Type B pancreatic cell (in vitro differentiated cells): ENCODE measurements at regions not wholly inside any gene's neighbourhood (a gene's known extent, or its start where the extent isn't known, plus 50 kb on each side); places are given as distances from the start of the nearest gene placed in this dataset.

ENCODE experiments used
- DNase-seq: peaks from one replicate; pipeline ENCODE4 v3.0.0; 2021; ENCODE audit warnings: mixed read lengths; ENCODE audit not compliant: unreplicated experiment; ENCODE audit errors: extremely low spot score
- H3K27ac Mint-ChIP-seq: 2 replicates; pipeline ENCODE4 v1.8.0; 2021; ENCODE audit warnings: mild to moderate bottlenecking, mixed read lengths
- H3K27me3 Mint-ChIP-seq: 2 replicates; pipeline ENCODE4 v1.8.0; 2021; ENCODE audit warnings: mixed read lengths
- H3K36me3 Mint-ChIP-seq: 2 replicates; pipeline ENCODE4 v1.8.0; 2021; ENCODE audit warnings: mixed read lengths
- H3K4me1 Mint-ChIP-seq: one replicate; pipeline ENCODE4 v1.8.0; 2021; ENCODE audit warnings: mixed read lengths; ENCODE audit not compliant: unreplicated experiment
- H3K4me3 Mint-ChIP-seq: 2 replicates; pipeline ENCODE4 v1.8.0; 2021; ENCODE audit warnings: mild to moderate bottlenecking, mixed read lengths
- H3K9me3 Mint-ChIP-seq: 2 replicates; pipeline ENCODE4 v1.8.0; 2021; ENCODE audit warnings: mixed read lengths
- TF ChIP-seq, protein P1 (sequence below): fragments of 200-600 bp; sonication (generic); conservative IDR thresholded peaks from 2 replicates; pipeline ENCODE4 v1.5.0; 2021; ENCODE audit warnings: antibody characterized with exemption, mild to moderate bottlenecking

DNA sequence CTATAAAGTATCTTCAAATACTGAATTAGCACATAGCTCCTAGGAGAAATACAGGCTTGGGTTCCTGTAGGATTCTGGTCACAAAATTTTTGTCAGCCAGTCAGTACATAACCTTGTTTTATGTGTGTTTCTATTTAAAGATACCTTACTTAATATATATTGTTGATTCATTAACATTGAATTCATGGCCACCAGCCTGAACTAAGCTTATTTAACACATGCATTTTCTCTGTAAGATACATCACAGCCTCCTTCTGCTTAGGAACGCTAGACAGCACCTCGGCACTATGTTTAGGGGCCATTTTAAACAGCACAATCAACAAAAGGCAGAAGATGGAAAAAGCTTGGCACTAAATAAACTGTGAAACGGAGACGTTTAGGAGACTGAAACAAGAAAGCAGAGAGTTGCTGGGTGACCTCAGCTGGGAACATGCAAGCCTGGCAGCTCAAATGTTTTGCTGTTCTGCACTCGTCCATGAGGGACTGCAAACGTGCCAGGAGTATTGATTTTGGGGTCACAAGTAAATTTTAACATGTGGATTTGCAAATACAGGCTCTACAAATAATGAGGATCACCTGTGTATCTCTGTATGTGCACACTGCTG, 432.2 kb upstream of the TPM1 start:
- Mint-ChIP-seq H3K27me3 (no peaks in the 10 kb centered on the region), H3K27ac (no peak overlapping the region)

DNA sequence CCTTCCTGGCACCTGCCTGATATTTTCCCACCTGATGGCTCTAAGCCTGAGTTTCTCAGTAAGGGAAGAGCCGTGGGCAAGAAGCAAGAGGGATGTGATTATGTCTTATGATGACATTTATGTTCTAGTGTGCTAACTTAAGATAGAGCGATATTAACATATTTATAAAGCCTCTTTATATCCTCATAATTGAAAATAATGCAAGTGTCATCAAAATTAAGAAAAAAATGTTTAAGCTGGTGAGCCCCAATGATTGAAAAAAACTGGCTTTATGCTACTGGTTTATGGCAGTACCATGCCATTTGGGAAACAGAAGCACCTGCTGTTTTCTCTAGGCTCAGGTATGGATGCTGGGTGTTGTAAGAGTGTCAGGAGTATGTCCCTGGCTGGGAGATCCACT, 431.5 kb upstream of the TPM1 start:
- H3K4me1 Mint-ChIP-seq = peaks cover 32% of the 10 kb centered on the region
- no peaks in the 10 kb centered on the region for H3K27me3 Mint-ChIP-seq
- H3K4me3 Mint-ChIP-seq = no peak overlapping the region
- H3K9me3 Mint-ChIP-seq = peaks cover 8% of the 10 kb centered on the region
- no peaks in the 10 kb centered on the region for H3K36me3 Mint-ChIP-seq
- H3K27ac Mint-ChIP-seq = no peak overlapping the region
- TF ChIP-seq, protein P1, sequence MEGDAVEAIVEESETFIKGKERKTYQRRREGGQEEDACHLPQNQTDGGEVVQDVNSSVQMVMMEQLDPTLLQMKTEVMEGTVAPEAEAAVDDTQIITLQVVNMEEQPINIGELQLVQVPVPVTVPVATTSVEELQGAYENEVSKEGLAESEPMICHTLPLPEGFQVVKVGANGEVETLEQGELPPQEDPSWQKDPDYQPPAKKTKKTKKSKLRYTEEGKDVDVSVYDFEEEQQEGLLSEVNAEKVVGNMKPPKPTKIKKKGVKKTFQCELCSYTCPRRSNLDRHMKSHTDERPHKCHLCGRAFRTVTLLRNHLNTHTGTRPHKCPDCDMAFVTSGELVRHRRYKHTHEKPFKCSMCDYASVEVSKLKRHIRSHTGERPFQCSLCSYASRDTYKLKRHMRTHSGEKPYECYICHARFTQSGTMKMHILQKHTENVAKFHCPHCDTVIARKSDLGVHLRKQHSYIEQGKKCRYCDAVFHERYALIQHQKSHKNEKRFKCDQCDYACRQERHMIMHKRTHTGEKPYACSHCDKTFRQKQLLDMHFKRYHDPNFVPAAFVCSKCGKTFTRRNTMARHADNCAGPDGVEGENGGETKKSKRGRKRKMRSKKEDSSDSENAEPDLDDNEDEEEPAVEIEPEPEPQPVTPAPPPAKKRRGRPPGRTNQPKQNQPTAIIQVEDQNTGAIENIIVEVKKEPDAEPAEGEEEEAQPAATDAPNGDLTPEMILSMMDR = no peak
- no peak for DNase-seq

More for the DNA sequence above, 432.2 kb upstream of the TPM1 start:
- peaks cover 12% of the 10 kb centered on the region for H3K9me3 Mint-ChIP-seq
- H3K4me1 Mint-ChIP-seq = peaks cover 32% of the 10 kb centered on the region
- H3K36me3 Mint-ChIP-seq = no peaks in the 10 kb centered on the region
- H3K4me3 Mint-ChIP-seq = no peak overlapping the region
- DNase-seq = no peak
- TF ChIP-seq, protein P1 = no peak

DNA sequence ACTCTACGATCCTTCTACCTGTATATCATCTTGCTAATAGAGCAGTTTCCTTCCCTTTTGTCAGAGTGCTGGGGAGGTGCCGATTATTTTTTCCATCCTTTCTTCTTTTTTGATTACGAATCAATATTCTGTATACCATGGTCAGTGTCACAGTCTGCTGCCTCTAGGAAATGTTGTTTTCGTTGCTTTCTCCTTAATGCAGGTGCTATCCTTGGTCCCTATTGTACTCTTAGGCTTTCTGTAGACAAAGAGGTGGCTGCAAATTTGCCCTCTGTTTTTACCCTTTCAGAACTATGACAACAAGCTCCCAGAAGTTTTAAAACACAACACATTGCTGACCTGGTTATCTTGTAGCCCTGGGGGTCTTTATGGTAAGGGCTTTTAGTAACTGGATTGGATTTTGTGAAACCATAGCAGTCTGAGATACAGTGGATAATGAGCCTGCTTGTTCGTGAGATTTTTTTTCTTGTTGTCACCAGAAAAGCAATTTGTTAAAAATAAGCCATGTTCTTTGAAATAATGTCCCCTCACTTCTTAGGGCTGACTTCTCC, 430.3 kb upstream of the TPM1 start:
- no peak for DNase-seq
- H3K36me3 Mint-ChIP-seq = no peaks in the 10 kb centered on the region
- no peak overlapping the region for H3K27ac Mint-ChIP-seq
- TF ChIP-seq, protein P1 = no peak
- H3K4me1 Mint-ChIP-seq = peaks cover 22% of the 10 kb centered on the region
- H3K4me3 Mint-ChIP-seq = no peak overlapping the region
- peaks cover 8% of the 10 kb centered on the region for H3K9me3 Mint-ChIP-seq
- H3K27me3 Mint-ChIP-seq = no peaks in the 10 kb centered on the region

DNA sequence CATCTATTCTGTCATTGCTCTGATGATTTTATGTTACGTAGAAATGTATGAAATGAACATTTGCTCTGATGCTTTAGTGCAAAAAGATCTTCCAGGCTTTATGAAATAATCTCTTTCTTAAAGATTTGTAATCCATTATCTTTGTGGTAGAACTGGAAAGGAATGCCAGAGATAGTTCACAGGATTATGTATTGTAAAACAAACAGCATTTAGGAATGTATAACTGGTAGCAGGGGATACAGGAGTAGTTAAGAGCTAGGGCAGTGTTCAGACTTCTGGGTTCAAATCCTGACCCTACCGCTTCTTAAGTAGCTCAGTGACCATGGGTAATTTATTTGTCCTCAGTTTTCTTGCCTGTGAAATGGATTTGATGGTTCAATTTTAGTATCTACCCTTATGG, 429.8 kb upstream of the TPM1 start:
- Mint-ChIP-seq H3K36me3 (no peaks in the 10 kb centered on the region), H3K27ac (no peak overlapping the region), H3K4me1 (peaks cover 22% of the 10 kb centered on the region), H3K27me3 (no peaks in the 10 kb centered on the region), H3K9me3 (peaks cover 8% of the 10 kb centered on the region), H3K4me3 (no peak overlapping the region)
- TF ChIP-seq, protein P1 = no peak
- DNase-seq = no peak

DNA sequence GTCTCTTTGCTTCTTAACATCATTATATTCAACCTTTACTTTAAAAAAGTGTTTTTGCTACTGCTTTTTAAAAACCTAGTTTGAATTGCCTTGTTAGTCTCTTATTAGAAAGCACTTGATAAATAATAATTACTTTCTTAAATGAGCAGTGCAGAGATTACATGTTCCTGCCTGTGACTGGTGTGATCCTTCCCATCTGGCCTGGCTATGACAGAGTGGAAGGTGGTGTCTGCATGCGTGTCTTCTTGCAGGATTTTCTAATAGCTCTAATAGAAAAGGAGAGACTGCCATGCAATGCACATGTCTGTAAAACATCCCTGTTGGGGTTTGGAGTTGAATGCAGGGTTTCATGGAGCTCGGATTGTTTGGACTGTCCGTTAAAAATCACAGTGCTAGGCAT, 425.8 kb upstream of the TPM1 start:
- no peak for DNase-seq
- H3K9me3 Mint-ChIP-seq = no peaks in the 10 kb centered on the region
- H3K27ac Mint-ChIP-seq = no peak overlapping the region
- H3K4me3 Mint-ChIP-seq = no peak overlapping the region
- H3K36me3 Mint-ChIP-seq = peaks cover 3% of the 10 kb centered on the region
- H3K27me3 Mint-ChIP-seq = no peaks in the 10 kb centered on the region
- TF ChIP-seq, protein P1 = no peak
- peaks cover 26% of the 10 kb centered on the region for H3K4me1 Mint-ChIP-seq
